HG03095 (cell line): ENCODE measurements at regions not wholly inside any gene's neighbourhood (a gene's known extent, or its start where the extent isn't known, plus 50 kb on each side); places are given as distances from the start of the nearest gene placed in this dataset.

Source experiments
- ATAC-seq: cut with Tn5 transposase; IDR thresholded peaks from one replicate; pipeline ENCODE4 v1.9.1; 2021; ENCODE audit warnings: moderate library complexity; ENCODE audit not compliant: unreplicated experiment

- no peak for ATAC-seq
These were observed 266.9 kb upstream of the IGF1R start for GRCh38 chr15:98381446-98381845.

GRCh38 chr15:98382139-98382538, 266.2 kb upstream of the IGF1R start:
- ATAC-seq: no peak

- ATAC-seq: no peak
These were observed 264.8 kb upstream of the IGF1R start for GRCh38 chr15:98383571-98383970.

- ATAC-seq: no peak
These were observed 263.9 kb upstream of the IGF1R start for GRCh38 chr15:98384328-98385029.

GRCh38 chr15:98385752-98386381, 262.5 kb upstream of the IGF1R start:
- no peak for ATAC-seq

- ATAC-seq: no peak
These were observed 261.8 kb upstream of the IGF1R start for GRCh38 chr15:98386561-98386960.

- ATAC-seq: no peak
These were observed 260.5 kb upstream of the IGF1R start for GRCh38 chr15:98387866-98388265.

- ATAC-seq: no peak
These were observed 257.3 kb upstream of the IGF1R start for GRCh38 chr15:98390946-98391530.

GRCh38 chr15:98391568-98391967, 256.8 kb upstream of the IGF1R start:
- no peak for ATAC-seq

GRCh38 chr15:98393471-98393870, 254.9 kb upstream of the IGF1R start:
- no peak for ATAC-seq

GRCh38 chr15:98394546-98394945, 253.8 kb upstream of the IGF1R start:
- no peak for ATAC-seq

GRCh38 chr15:98395974-98396610, 252.2 kb upstream of the IGF1R start:
- no peak for ATAC-seq

GRCh38 chr15:98397419-98397818, 250.9 kb upstream of the IGF1R start:
- no peak for ATAC-seq

GRCh38 chr15:98398056-98398455, 250.3 kb upstream of the IGF1R start:
- no peak for ATAC-seq

- ATAC-seq: no peak
These were observed 249.5 kb upstream of the IGF1R start for GRCh38 chr15:98398886-98399285.

- no peak for ATAC-seq
These were observed 248.2 kb upstream of the IGF1R start for GRCh38 chr15:98400120-98400519.

- ATAC-seq: no peak
These were observed 247.3 kb upstream of the IGF1R start for GRCh38 chr15:98401029-98401428.

- ATAC-seq: no peak
These were observed 245.9 kb upstream of the IGF1R start for GRCh38 chr15:98402486-98402885.

- no peak for ATAC-seq
These were observed 245.2 kb upstream of the IGF1R start for GRCh38 chr15:98403169-98403568.

GRCh38 chr15:98403569-98403968, 244.8 kb upstream of the IGF1R start:
- ATAC-seq: no peak

- no peak for ATAC-seq
These were observed 243.3 kb upstream of the IGF1R start for GRCh38 chr15:98405013-98405412.

- no peak for ATAC-seq
These were observed 240.1 kb upstream of the IGF1R start for GRCh38 chr15:98408231-98408630.
